ENCODE measurements at regions not wholly inside any gene's neighbourhood (a gene's known extent, or its start where the extent isn't known, plus 50 kb on each side); places are given as distances from the start of the nearest gene placed in this dataset.

DNA sequence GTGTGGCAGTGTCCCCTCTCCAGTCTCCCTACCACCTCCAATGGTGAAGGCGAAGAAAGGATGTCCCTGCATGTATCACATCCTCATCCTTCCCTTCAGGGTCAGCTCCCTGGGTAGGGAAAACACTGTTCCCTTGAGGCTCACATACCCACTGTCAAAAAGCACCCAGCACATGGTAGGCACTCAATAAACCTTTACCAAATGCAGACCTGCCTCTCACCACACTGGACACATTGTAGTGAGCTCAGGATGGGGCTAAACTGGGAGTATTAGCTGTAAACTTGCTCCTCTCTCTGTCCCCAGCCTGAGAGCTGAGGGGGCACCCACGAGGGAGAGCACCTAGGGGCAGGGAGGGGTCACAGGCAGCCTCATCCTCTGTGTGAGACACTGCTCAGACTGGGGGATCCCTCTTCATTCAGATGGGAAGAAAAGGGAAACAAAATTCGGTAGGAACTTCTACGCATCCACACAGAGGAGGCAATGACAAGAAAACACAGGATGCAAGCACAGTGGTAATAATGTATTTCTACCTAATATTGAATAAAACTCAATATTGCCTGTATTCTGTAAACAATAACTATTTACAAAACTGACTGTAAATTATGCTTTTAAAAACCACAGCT lies 101.6 kb upstream of the TOP3B start:
- Mint-ChIP-seq H3K4me1 (ENCODE audit: low read depth) (no peaks in the 10 kb centered on the region), H3K27ac (no peak overlapping the region), H3K36me3 (no peaks in the 10 kb centered on the region), H3K9me3 (no peaks in the 10 kb centered on the region), H3K27me3 (peaks cover 28% of the 10 kb centered on the region), H3K4me3 (no peak overlapping the region)
- intact Hi-C loops (cut with micrococcal nuclease), result no loop called here
- CTCF ChIA-PET, result interaction anchor here (0.7 to 1.1 kb wide), 3 partner anchors 23 to 1198 kb away, joined by 3 to 4 read pairs (median 3); no protein-coding TSS in a partner anchor
- DNase-seq, result no peak
- POLR2A ChIA-PET, result no interaction called here

DNA sequence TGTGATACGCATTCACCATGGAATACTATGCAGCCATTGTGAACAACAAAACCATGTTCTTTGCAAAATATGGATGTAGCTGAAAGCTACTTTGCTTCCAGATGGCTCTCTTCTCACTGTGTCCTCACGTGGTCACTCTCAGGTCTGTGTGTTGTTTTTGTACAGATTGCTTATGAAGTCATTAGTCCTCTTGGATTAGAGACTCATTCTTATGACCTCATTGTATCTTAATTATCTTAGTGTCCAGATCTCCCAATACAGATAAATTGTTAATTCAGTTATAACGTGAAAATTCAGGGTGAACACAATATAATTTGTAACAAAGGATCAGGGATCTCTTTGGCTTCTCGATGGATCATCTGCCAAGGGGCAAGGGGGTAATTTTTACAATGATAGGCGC lies 100.4 kb upstream of the TOP3B start:
- ChIA-PET CTCF (no interaction called here), POLR2A (no interaction called here)
- no peak overlapping the region for H3K4me3 Mint-ChIP-seq
- H3K4me1 Mint-ChIP-seq (ENCODE audit: low read depth), result no peaks in the 10 kb centered on the region
- intact Hi-C loops (cut with micrococcal nuclease), result no loop called here
- no peaks in the 10 kb centered on the region for H3K36me3 Mint-ChIP-seq
- H3K27me3 Mint-ChIP-seq, result peaks cover 25% of the 10 kb centered on the region
- H3K9me3 Mint-ChIP-seq, result no peaks in the 10 kb centered on the region
- no peak for DNase-seq
- no peak overlapping the region for H3K27ac Mint-ChIP-seq

DNA sequence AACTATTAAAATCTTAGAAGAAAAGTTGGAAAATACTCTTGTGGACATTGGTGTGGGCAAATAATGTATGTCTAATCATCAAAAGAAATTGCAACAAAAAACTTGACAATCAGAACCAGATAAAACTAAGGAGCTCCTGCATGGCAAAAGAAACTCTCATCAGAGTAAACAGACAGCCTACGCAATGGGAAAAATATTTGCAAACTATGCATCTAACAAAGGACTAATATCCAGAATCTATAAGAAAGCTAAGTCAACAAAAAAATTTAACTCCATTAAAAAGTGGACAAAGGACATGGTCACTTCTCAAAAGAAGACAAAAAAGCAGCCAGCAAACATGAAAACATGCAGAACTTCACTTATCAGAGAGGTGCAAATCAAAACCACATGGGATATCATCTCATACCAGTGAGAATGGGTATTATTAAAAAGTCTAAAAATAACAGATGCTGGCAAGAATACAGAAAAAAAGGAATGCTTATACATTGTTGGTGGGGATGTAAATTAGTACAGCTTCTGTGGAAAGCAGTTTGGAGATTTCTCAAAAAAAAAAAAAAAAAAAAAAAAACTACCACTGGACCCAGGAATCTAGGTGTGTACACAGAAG lies 99.7 kb upstream of the TOP3B start:
- intact Hi-C loops (cut with micrococcal nuclease), result no loop called here
- Mint-ChIP-seq H3K9me3 (no peaks in the 10 kb centered on the region), H3K27ac (no peak overlapping the region), H3K4me3 (no peak overlapping the region), H3K36me3 (no peaks in the 10 kb centered on the region), H3K4me1 (ENCODE audit: low read depth) (no peaks in the 10 kb centered on the region), H3K27me3 (peaks cover 31% of the 10 kb centered on the region)
- no peak for DNase-seq
- ChIA-PET CTCF (no interaction called here), POLR2A (no interaction called here)

DNA sequence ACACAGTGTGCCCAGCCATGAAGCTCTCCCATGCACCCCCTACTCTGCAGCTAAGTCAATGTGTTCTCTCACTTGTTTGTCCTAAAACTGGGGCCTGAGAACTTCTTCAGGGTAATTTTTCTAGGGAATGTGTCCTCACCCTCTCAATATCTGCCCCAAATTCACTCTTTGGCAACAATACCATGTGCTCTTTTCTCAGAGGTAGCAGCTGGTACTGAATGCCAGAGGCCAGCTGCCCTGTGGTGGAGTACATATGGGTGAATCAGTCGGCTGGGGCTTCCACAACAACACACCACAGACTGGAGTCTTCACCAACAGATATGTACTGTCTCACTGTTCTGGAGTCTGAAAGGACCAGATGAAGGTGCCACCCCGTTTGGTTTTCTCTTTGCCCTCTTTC lies 97.7 kb upstream of the TOP3B start:
- POLR2A ChIA-PET, result no interaction called here
- Mint-ChIP-seq H3K9me3 (no peaks in the 10 kb centered on the region), H3K4me3 (no peak overlapping the region), H3K27me3 (peaks cover 40% of the 10 kb centered on the region), H3K4me1 (ENCODE audit: low read depth) (no peaks in the 10 kb centered on the region), H3K27ac (no peak overlapping the region), H3K36me3 (no peaks in the 10 kb centered on the region)
- CTCF ChIA-PET, result no interaction called here
- intact Hi-C loops (cut with micrococcal nuclease), result no loop called here
- no peak for DNase-seq

DNA sequence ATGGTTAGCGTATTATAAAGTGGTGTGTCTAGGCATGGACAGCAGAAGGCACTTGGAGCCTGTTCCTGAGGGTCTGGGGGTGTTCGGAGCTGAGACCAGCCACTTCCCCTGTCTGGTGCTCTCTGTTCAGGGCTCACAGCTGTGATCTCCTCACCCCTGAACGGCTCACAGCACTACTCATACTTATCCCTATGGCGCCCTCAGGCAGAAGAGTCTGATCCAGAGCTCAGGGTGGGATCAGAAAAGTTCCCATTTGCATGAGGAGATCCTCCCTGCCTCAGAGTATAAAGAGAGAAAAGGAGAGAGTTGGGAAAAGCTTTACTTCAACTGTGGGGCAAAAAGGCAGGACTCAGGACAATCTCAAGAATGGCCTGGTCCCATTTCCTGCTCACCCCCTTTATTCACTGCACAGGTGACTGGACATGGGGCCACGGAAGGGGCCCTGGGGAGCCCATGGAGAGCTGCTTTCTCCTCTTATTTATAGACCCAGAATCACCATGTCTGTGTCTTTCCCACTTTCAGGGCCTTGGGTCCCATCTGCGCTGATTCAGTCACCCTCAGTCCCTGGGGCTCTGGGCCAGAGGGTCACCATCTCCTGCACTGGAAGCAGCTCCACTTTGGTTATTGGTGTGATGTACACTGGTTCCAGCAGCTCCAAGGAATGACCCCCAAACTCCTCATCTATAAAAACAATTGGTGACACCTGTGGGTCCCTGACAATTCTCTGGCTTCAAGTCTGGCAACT lies 97.0 kb upstream of the TOP3B start:
- Mint-ChIP-seq H3K4me1 (ENCODE audit: low read depth) (no peaks in the 10 kb centered on the region), H3K27me3 (peaks cover 40% of the 10 kb centered on the region), H3K27ac (no peak overlapping the region), H3K9me3 (no peaks in the 10 kb centered on the region), H3K4me3 (no peak overlapping the region), H3K36me3 (no peaks in the 10 kb centered on the region)
- DNase-seq, result no peak
- intact Hi-C loops (cut with micrococcal nuclease), result no loop called here
- POLR2A ChIA-PET, result no interaction called here
- CTCF ChIA-PET, result no interaction called here

DNA sequence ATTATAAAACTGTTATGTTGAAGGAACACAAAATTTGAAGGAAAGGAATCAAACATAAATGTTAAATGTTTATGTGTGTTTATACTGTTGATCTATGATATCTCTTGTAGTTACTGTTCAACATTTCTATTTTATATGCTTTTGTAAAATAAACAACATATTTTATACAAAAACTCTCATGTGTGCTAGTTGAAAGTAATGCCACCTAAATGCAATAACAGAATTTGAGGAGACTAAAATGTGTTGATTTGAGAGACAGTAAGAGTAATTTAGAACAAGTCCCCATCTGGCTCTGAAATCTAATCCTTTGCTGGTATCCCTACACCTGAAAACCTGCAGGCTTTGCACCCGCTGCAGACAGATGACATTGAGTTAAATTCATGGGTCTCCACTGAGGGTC lies 95.7 kb upstream of the TOP3B start:
- DNase-seq, result no peak
- Mint-ChIP-seq H3K9me3 (no peaks in the 10 kb centered on the region), H3K27ac (no peak overlapping the region), H3K36me3 (no peaks in the 10 kb centered on the region), H3K4me1 (ENCODE audit: low read depth) (no peaks in the 10 kb centered on the region), H3K27me3 (peaks cover 36% of the 10 kb centered on the region), H3K4me3 (no peak overlapping the region)
- POLR2A ChIA-PET, result no interaction called here
- CTCF ChIA-PET, result no interaction called here
- intact Hi-C loops (cut with micrococcal nuclease), result no loop called here

DNA sequence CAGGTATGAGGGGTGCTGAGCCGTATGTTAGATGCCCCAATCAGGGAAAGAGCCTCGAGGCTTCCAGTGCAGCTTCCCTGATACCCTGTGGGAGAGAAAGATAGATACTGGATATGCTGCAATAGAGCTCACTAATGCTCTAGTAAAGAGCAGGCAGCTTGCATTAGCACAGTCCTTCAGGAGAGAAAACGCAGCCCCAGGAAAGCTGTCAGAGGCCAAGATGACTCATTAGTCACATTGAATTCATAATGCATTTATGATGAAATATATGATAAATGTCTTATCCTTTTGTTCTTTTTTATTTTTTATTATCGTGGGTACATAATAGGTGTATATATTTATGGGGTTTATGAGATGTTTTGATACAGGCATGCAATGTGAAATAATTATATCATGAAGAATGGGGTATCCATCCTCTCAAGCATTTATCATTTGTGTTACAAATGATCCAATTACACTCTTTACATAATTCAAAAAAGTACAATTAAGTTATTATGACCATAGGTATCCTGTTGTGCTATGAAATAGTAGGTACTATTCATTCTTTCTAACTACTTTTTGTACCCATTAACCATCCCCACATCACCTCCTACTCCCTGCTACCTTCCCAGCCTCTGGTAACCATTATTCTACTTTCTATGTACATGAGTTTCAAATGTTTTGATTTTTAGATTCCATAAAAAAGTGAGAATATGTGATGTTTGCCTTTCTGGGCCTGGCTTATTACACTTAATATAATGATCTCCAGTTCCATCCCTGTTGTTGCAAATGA lies 94.5 kb upstream of the TOP3B start:
- POLR2A ChIA-PET, result no interaction called here
- CTCF ChIA-PET, result no interaction called here
- Mint-ChIP-seq H3K4me3 (no peak overlapping the region), H3K4me1 (ENCODE audit: low read depth) (no peaks in the 10 kb centered on the region), H3K9me3 (no peaks in the 10 kb centered on the region), H3K36me3 (no peaks in the 10 kb centered on the region), H3K27ac (no peak overlapping the region), H3K27me3 (peaks cover 31% of the 10 kb centered on the region)
- no peak for DNase-seq
- intact Hi-C loops (cut with micrococcal nuclease), result no loop called here

DNA sequence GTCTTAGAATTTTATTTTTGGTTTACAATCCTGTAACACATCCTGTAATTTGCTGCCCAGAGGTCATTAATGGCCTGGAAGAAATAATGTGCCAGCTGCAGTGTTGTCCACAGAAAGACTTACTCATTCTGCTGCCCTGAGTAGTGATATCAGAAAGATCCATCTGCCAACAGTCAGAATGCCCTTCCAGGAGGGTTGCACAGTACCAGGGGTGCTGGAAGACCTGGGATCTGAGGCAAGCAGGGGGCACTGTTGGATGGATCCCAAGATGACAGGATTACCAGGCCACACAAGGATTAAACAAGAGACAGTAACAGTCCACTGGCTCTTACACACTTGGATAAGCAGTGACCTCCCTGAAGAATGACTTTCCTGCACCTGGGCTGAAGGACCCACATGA lies 93.8 kb upstream of the TOP3B start:
- no peak for DNase-seq
- intact Hi-C loops (cut with micrococcal nuclease), result no loop called here
- ChIA-PET POLR2A (no interaction called here), CTCF (no interaction called here)
- Mint-ChIP-seq H3K4me3 (no peak overlapping the region), H3K36me3 (no peaks in the 10 kb centered on the region), H3K4me1 (ENCODE audit: low read depth) (no peaks in the 10 kb centered on the region), H3K9me3 (no peaks in the 10 kb centered on the region), H3K27me3 (peaks cover 26% of the 10 kb centered on the region), H3K27ac (no peak overlapping the region)

DNA sequence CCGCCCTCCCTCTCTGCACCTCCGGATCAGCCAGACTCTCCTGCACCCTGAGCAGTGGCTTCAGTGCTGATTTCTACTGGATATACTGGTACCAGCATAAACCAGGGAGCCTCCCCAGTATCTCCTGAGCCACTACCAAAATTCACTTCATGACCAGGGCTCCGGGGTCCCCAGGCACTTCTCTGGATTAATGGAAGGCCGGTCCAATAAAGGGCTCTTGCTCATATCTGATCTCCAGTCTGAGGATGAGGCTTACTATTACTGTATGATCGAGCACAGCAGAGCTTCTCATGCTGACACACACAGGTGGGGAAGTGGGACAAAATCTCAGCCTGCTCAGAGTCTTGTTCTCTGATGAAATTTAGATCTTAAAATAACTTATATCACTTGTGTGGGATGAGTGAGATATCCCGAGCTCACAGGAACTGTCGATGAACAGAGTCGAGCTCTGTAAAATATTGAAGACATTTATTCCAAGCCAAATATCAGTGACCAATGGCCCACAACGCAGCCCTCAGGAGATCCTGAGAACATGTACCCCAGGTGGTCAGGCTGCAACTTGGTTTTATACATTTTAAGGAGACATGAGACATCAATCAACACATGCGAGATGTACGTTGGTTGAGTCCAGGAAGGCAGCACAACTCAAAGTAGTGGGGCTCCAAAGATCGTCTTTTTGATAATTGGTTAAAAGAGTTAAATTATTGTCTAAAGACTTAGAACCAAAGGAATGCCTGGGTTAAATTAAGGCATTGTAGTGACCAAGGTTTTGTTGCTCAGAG lies 93.0 kb upstream of the TOP3B start:
- peaks cover 22% of the 10 kb centered on the region for H3K27me3 Mint-ChIP-seq
- H3K27ac Mint-ChIP-seq, result no peak overlapping the region
- no peaks in the 10 kb centered on the region for H3K4me1 Mint-ChIP-seq (ENCODE audit: low read depth)
- intact Hi-C loops (cut with micrococcal nuclease), result no loop called here
- CTCF ChIA-PET, result no interaction called here
- no peak for DNase-seq
- no peaks in the 10 kb centered on the region for H3K9me3 Mint-ChIP-seq
- no peak overlapping the region for H3K4me3 Mint-ChIP-seq
- H3K36me3 Mint-ChIP-seq, result no peaks in the 10 kb centered on the region
- POLR2A ChIA-PET, result no interaction called here

DNA sequence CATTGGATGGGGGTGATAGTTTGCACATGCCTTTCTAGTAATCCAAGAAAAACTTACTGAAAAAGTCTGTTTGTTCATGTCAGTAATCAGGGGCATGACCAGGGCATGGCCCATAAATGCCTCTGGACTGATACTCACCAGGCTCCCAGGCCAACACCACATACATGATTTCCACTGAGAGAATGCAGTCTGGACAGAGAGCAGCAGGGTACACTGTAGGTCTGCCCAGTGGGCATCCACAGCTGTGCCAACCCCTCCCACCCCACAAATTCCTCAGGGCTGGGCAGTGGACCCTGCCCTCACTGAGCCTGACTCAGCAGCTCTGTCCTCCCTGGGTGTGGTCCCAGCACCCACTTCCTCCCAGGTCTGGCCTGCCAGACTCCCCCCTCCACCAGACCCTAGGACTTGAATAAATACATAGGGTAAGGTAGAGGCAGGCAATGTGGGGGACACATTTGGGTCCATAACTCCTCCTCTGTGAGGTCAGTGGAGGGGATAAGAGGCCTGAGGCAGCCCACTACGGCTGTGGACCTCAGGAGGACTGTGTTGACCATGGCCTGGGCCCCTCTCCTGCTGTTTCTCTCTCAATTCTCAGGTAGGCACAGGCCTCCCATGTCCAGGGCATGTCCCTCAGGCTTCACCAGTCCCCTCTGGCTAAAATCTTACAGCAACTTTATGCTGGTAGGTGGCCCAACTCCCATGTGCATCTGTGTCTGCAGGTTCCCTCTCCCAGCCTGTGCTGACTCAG lies 92.2 kb upstream of the TOP3B start:
- Mint-ChIP-seq H3K4me3 (no peak overlapping the region), H3K9me3 (no peaks in the 10 kb centered on the region), H3K36me3 (no peaks in the 10 kb centered on the region), H3K4me1 (ENCODE audit: low read depth) (no peaks in the 10 kb centered on the region), H3K27ac (no peak overlapping the region), H3K27me3 (peaks cover 21% of the 10 kb centered on the region)
- intact Hi-C loops (cut with micrococcal nuclease), result no loop called here
- ChIA-PET POLR2A (no interaction called here), CTCF (interaction anchor here (1.0 kb wide), 1 partner anchor 14 kb away, joined by 4 read pairs; no protein-coding TSS in a partner anchor)
- no peak for DNase-seq

DNA sequence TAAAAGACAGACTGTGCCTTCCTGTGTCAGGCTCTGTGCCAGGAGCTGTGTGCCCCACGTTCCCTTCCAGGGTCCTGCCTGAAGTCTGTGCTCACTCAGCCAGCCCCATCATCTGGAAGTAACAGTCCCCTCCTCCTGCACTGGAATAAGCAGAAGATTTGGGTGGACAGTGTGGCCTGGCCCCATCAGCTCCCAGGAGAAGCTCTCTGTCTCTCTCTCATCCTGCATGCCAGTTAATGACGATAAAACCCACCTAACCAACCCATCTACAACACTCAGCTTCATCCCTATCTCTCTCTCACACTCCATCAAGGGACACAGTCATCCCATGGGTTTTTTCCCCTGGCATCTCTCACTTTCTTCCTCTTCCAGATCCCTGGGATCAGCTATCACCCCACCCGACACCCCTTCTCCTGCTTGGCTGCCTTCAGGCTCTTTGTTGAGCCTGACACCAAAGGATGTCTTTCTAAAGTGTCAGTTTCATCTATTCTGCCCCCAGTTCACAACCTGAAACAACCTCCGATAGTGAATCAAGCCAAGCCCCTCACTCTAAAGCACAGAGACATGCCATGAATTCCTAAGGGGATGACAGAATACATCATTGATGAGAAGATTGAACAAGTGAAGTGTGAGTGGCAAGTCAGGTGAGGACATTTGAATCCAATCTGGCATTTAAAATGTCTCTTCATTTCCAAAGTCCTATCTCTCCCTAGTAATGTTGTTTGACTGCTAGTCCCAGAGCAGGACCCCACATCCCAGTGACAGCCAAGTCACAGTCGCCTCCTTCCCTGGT lies 91.4 kb upstream of the TOP3B start:
- CTCF ChIA-PET, result interaction anchor here (1.0 kb wide), 1 partner anchor 13 kb away, joined by 4 read pairs; no protein-coding TSS in a partner anchor
- intact Hi-C loops (cut with micrococcal nuclease), result no loop called here

More for the DNA sequence above, 91.4 kb upstream of the TOP3B start:
- Mint-ChIP-seq H3K9me3 (no peaks in the 10 kb centered on the region), H3K4me1 (ENCODE audit: low read depth) (no peaks in the 10 kb centered on the region), H3K4me3 (no peak overlapping the region), H3K27me3 (peaks cover 21% of the 10 kb centered on the region), H3K36me3 (no peaks in the 10 kb centered on the region), H3K27ac (no peak overlapping the region)
- no peak for DNase-seq
- POLR2A ChIA-PET, result no interaction called here
